Central memory CD4-positive, alpha-beta T cell (primary cell): ENCODE measurements at regions not wholly inside any gene's neighbourhood (a gene's known extent, or its start where the extent isn't known, plus 50 kb on each side); places are given as distances from the start of the nearest gene placed in this dataset.

Experiments used
- DNase-seq: peaks from one replicate; pipeline ENCODE4 v3.0.0; 2022

- DNase-seq: no peak
Measured at GRCh38 chr9:78566948-78567675, 270.2 kb downstream of the PSAT1 start.

GRCh38 chr9:78567693-78568092, 270.8 kb downstream of the PSAT1 start:
- no peak for DNase-seq

GRCh38 chr9:78568774-78569173, 271.8 kb downstream of the PSAT1 start:
- no peak for DNase-seq

GRCh38 chr9:78572266-78572665, 275.3 kb downstream of the PSAT1 start:
- DNase-seq: no peak

GRCh38 chr9:78573205-78573604, 276.3 kb downstream of the PSAT1 start:
- DNase-seq: no peak

GRCh38 chr9:78573669-78574068, 276.7 kb downstream of the PSAT1 start:
- DNase-seq: no peak

GRCh38 chr9:78574354-78575045, 277.6 kb downstream of the PSAT1 start:
- no peak for DNase-seq

GRCh38 chr9:78575081-78575480, 278.2 kb downstream of the PSAT1 start:
- no peak for DNase-seq

GRCh38 chr9:78575771-78576170, 278.8 kb downstream of the PSAT1 start:
- no peak for DNase-seq

GRCh38 chr9:78577156-78577906, 280.4 kb downstream of the PSAT1 start:
- DNase-seq: no peak

GRCh38 chr9:78578072-78578471, 281.1 kb downstream of the PSAT1 start:
- DNase-seq: no peak

- no peak for DNase-seq
Measured at GRCh38 chr9:78582821-78583220, 285.9 kb downstream of the PSAT1 start.

- no peak for DNase-seq
Measured at GRCh38 chr9:78584589-78584988, 287.7 kb downstream of the PSAT1 start.

GRCh38 chr9:78585909-78586308, 289.0 kb downstream of the PSAT1 start:
- no peak for DNase-seq

GRCh38 chr9:78590068-78590467, 293.1 kb downstream of the PSAT1 start:
- DNase-seq: no peak

- no peak for DNase-seq
Measured at GRCh38 chr9:78592811-78593210, 295.9 kb downstream of the PSAT1 start.

GRCh38 chr9:78595200-78595945, 298.4 kb downstream of the PSAT1 start:
- no peak for DNase-seq

- DNase-seq: no peak
Measured at GRCh38 chr9:78596346-78596745, 299.4 kb downstream of the PSAT1 start.

- no peak for DNase-seq
Measured at GRCh38 chr9:78598120-78598519, 301.2 kb downstream of the PSAT1 start.

GRCh38 chr9:78599926-78600325, 303.0 kb downstream of the PSAT1 start:
- DNase-seq: no peak

- no peak for DNase-seq
Measured at GRCh38 chr9:78601957-78602565, 305.1 kb downstream of the PSAT1 start.
